ENCODE measurements at regions not wholly inside any gene's neighbourhood (a gene's known extent, or its start where the extent isn't known, plus 50 kb on each side); places are given as distances from the start of the nearest gene placed in this dataset.

GRCh38 chr7:49520951-49521350 lies 252.5 kb upstream of the VWC2 start:
- Histone ChIP-seq H2BK120ac (ENCODE audit: low read depth, low read length) (no peak overlapping the region), H2BK5ac (ENCODE audit: low read length) (no peak overlapping the region), H3K4ac (ENCODE audit: low read length) (no peak overlapping the region), H3K14ac (ENCODE audit: low read length) (no peak overlapping the region), H3K27me3 (ENCODE audit: control insufficient read depth in 3 of 3, insufficient read depth in 3 of 3, low read depth in 1 of 3, low read length in 3 of 3) (no peaks in the 10 kb centered on the region), H4K91ac (ENCODE audit: low read depth, low read length, poor library complexity) (no peak overlapping the region), H3K9ac (ENCODE audit: low read depth, low read length, poor library complexity) (no peak overlapping the region), H3K4me2 (ENCODE audit: insufficient read depth, low read length, poor library complexity, severe bottlenecking) (no peak overlapping the region), H3K79me1 (ENCODE audit: low read depth, low read length) (no peaks in the 10 kb centered on the region), H4K8ac (ENCODE audit: low read depth, low read length) (no peak overlapping the region), H3K9me3 (replicated peaks in 1 of 2; ENCODE audit: control insufficient read depth in 2 of 2, insufficient read depth in 1 of 2, low read depth in 1 of 2, low read length in 2 of 2) (no peaks in the 10 kb centered on the region), H2BK15ac (ENCODE audit: low read length) (no peak overlapping the region), H2AK5ac (ENCODE audit: low read depth, low read length) (no peak overlapping the region), H3K27ac (replicated peaks; ENCODE audit: low read length) (no peak overlapping the region), H2AFZ (ENCODE audit: low read length) (no peak overlapping the region), H3K4me1 (ENCODE audit: control insufficient read depth in 2 of 2, insufficient read depth in 1 of 2, low read depth in 1 of 2, low read length in 2 of 2) (peaks cover 0 to 1% of the 10 kb centered on the region in 2 donors), H2BK12ac (ENCODE audit: low read length) (no peak overlapping the region), H3K4me3 (ENCODE audit: low read length in 2 of 2) (no peak overlapping the region), H3K36me3 (replicated peaks in 1 of 2; ENCODE audit: control insufficient read depth in 2 of 2, insufficient read depth in 2 of 2, low read length in 2 of 2) (no peaks in the 10 kb centered on the region), H3K18ac (ENCODE audit: low read length) (no peak overlapping the region), H3K23ac (ENCODE audit: low read depth, low read length, poor library complexity) (no peak overlapping the region)
- WGBS, 2 donors (ENCODE audit: extremely low coverage in 2 of 2, insufficient read length in 2 of 2, insufficient replicate concordance in 1 of 2) = no CpG with 5 or more reads among the region's 1 CpG
- no peak for DNase-seq (ENCODE audit: low spot score)

- DNase-seq (ENCODE audit: low spot score) = no peak
- Histone ChIP-seq H2AFZ (ENCODE audit: low read length) (no peak overlapping the region), H4K91ac (ENCODE audit: low read depth, low read length, poor library complexity) (no peak overlapping the region), H2BK12ac (ENCODE audit: low read length) (no peak overlapping the region), H3K14ac (ENCODE audit: low read length) (no peak overlapping the region), H3K18ac (ENCODE audit: low read length) (no peak overlapping the region), H3K27ac (replicated peaks; ENCODE audit: low read length) (no peak overlapping the region), H3K4me1 (ENCODE audit: control insufficient read depth in 2 of 2, insufficient read depth in 1 of 2, low read depth in 1 of 2, low read length in 2 of 2) (peaks cover 0 to 1% of the 10 kb centered on the region in 2 donors), H3K36me3 (replicated peaks in 1 of 2; ENCODE audit: control insufficient read depth in 2 of 2, insufficient read depth in 2 of 2, low read length in 2 of 2) (no peaks in the 10 kb centered on the region), H3K4ac (ENCODE audit: low read length) (no peak overlapping the region), H2BK15ac (ENCODE audit: low read length) (no peak overlapping the region), H3K79me1 (ENCODE audit: low read depth, low read length) (no peaks in the 10 kb centered on the region), H3K4me2 (ENCODE audit: insufficient read depth, low read length, poor library complexity, severe bottlenecking) (no peak overlapping the region), H4K8ac (ENCODE audit: low read depth, low read length) (no peak overlapping the region), H2AK5ac (ENCODE audit: low read depth, low read length) (no peak overlapping the region), H3K23ac (ENCODE audit: low read depth, low read length, poor library complexity) (no peak overlapping the region), H3K4me3 (ENCODE audit: low read length in 2 of 2) (no peak overlapping the region), H3K9ac (ENCODE audit: low read depth, low read length, poor library complexity) (no peak overlapping the region), H2BK5ac (ENCODE audit: low read length) (no peak overlapping the region), H2BK120ac (ENCODE audit: low read depth, low read length) (no peak overlapping the region), H3K9me3 (replicated peaks in 1 of 2; ENCODE audit: control insufficient read depth in 2 of 2, insufficient read depth in 1 of 2, low read depth in 1 of 2, low read length in 2 of 2) (no peaks in the 10 kb centered on the region), H3K27me3 (ENCODE audit: control insufficient read depth in 3 of 3, insufficient read depth in 3 of 3, low read depth in 1 of 3, low read length in 3 of 3) (no peaks in the 10 kb centered on the region)
- no CpG with 5 or more reads among the region's 2 CpGs for WGBS, 2 donors (ENCODE audit: extremely low coverage in 2 of 2, insufficient read length in 2 of 2, insufficient replicate concordance in 1 of 2)
Observed at GRCh38 chr7:49522111-49522510, 251.3 kb upstream of the VWC2 start.

- Histone ChIP-seq H3K4me1 (ENCODE audit: control insufficient read depth in 2 of 2, insufficient read depth in 1 of 2, low read depth in 1 of 2, low read length in 2 of 2) (peaks cover 0 to 1% of the 10 kb centered on the region in 2 donors), H3K4ac (ENCODE audit: low read length) (no peak overlapping the region), H2AK5ac (ENCODE audit: low read depth, low read length) (no peak overlapping the region), H2AFZ (ENCODE audit: low read length) (no peak overlapping the region), H3K23ac (ENCODE audit: low read depth, low read length, poor library complexity) (no peak overlapping the region), H3K14ac (ENCODE audit: low read length) (no peak overlapping the region), H2BK12ac (ENCODE audit: low read length) (no peak overlapping the region), H3K9ac (ENCODE audit: low read depth, low read length, poor library complexity) (no peak overlapping the region), H3K27ac (replicated peaks; ENCODE audit: low read length) (no peak overlapping the region), H2BK15ac (ENCODE audit: low read length) (no peak overlapping the region), H3K36me3 (replicated peaks in 1 of 2; ENCODE audit: control insufficient read depth in 2 of 2, insufficient read depth in 2 of 2, low read length in 2 of 2) (no peaks in the 10 kb centered on the region), H2BK120ac (ENCODE audit: low read depth, low read length) (no peak overlapping the region), H3K4me3 (ENCODE audit: low read length in 2 of 2) (no peak overlapping the region), H3K9me3 (replicated peaks in 1 of 2; ENCODE audit: control insufficient read depth in 2 of 2, insufficient read depth in 1 of 2, low read depth in 1 of 2, low read length in 2 of 2) (no peaks in the 10 kb centered on the region), H4K8ac (ENCODE audit: low read depth, low read length) (no peak overlapping the region), H3K27me3 (ENCODE audit: control insufficient read depth in 3 of 3, insufficient read depth in 3 of 3, low read depth in 1 of 3, low read length in 3 of 3) (no peaks in the 10 kb centered on the region), H3K18ac (ENCODE audit: low read length) (no peak overlapping the region), H3K79me1 (ENCODE audit: low read depth, low read length) (no peaks in the 10 kb centered on the region), H3K4me2 (ENCODE audit: insufficient read depth, low read length, poor library complexity, severe bottlenecking) (no peak overlapping the region), H2BK5ac (ENCODE audit: low read length) (no peak overlapping the region), H4K91ac (ENCODE audit: low read depth, low read length, poor library complexity) (no peak overlapping the region)
- no CpG with 5 or more reads among the region's 1 CpG for WGBS, 2 donors (ENCODE audit: extremely low coverage in 2 of 2, insufficient read length in 2 of 2, insufficient replicate concordance in 1 of 2)
- DNase-seq (ENCODE audit: low spot score) = no peak
Observed at GRCh38 chr7:49523870-49524269, 249.6 kb upstream of the VWC2 start.

- H4K91ac ChIP-seq (ENCODE audit: low read depth, low read length, poor library complexity) = no peak overlapping the region
- no peaks in the 10 kb centered on the region for H3K79me1 ChIP-seq (ENCODE audit: low read depth, low read length)
- H3K14ac ChIP-seq (ENCODE audit: low read length) = no peak overlapping the region
- no peak overlapping the region for H2BK120ac ChIP-seq (ENCODE audit: low read depth, low read length)
- no peaks in the 10 kb centered on the region for H3K27me3 ChIP-seq (ENCODE audit: control insufficient read depth in 3 of 3, insufficient read depth in 3 of 3, low read depth in 1 of 3, low read length in 3 of 3)
- H2BK12ac ChIP-seq (ENCODE audit: low read length) = no peak overlapping the region
- no peak overlapping the region for H3K27ac ChIP-seq (replicated peaks; ENCODE audit: low read length)
- no peak overlapping the region for H4K8ac ChIP-seq (ENCODE audit: low read depth, low read length)
- no CpG with 5 or more reads among the region's 1 CpG for WGBS, 2 donors (ENCODE audit: extremely low coverage in 2 of 2, insufficient read length in 2 of 2, insufficient replicate concordance in 1 of 2)
- no peaks in the 10 kb centered on the region for H3K4me1 ChIP-seq (ENCODE audit: control insufficient read depth in 2 of 2, insufficient read depth in 1 of 2, low read depth in 1 of 2, low read length in 2 of 2)
- no peak overlapping the region for H2AK5ac ChIP-seq (ENCODE audit: low read depth, low read length)
- H3K4me3 ChIP-seq (ENCODE audit: low read length in 2 of 2) = no peak overlapping the region
- H3K4me2 ChIP-seq (ENCODE audit: insufficient read depth, low read length, poor library complexity, severe bottlenecking) = no peak overlapping the region
- no peak overlapping the region for H3K18ac ChIP-seq (ENCODE audit: low read length)
- no peaks in the 10 kb centered on the region for H3K9me3 ChIP-seq (replicated peaks in 1 of 2; ENCODE audit: control insufficient read depth in 2 of 2, insufficient read depth in 1 of 2, low read depth in 1 of 2, low read length in 2 of 2)
- H3K23ac ChIP-seq (ENCODE audit: low read depth, low read length, poor library complexity) = no peak overlapping the region
- no peaks in the 10 kb centered on the region for H3K36me3 ChIP-seq (replicated peaks in 1 of 2; ENCODE audit: control insufficient read depth in 2 of 2, insufficient read depth in 2 of 2, low read length in 2 of 2)
- no peak overlapping the region for H2BK15ac ChIP-seq (ENCODE audit: low read length)
- no peak overlapping the region for H2BK5ac ChIP-seq (ENCODE audit: low read length)
- no peak overlapping the region for H3K9ac ChIP-seq (ENCODE audit: low read depth, low read length, poor library complexity)
- DNase-seq (ENCODE audit: low spot score) = no peak
- no peak overlapping the region for H2AFZ ChIP-seq (ENCODE audit: low read length)
- no peak overlapping the region for H3K4ac ChIP-seq (ENCODE audit: low read length)
Observed at GRCh38 chr7:49527182-49527581, 246.3 kb upstream of the VWC2 start.

Measured in neuronal stem cell (in vitro differentiated cells).